ENCODE measurements at regions not wholly inside any gene's neighbourhood (a gene's known extent, or its start where the extent isn't known, plus 50 kb on each side); places are given as distances from the start of the nearest gene placed in this dataset.

DNA sequence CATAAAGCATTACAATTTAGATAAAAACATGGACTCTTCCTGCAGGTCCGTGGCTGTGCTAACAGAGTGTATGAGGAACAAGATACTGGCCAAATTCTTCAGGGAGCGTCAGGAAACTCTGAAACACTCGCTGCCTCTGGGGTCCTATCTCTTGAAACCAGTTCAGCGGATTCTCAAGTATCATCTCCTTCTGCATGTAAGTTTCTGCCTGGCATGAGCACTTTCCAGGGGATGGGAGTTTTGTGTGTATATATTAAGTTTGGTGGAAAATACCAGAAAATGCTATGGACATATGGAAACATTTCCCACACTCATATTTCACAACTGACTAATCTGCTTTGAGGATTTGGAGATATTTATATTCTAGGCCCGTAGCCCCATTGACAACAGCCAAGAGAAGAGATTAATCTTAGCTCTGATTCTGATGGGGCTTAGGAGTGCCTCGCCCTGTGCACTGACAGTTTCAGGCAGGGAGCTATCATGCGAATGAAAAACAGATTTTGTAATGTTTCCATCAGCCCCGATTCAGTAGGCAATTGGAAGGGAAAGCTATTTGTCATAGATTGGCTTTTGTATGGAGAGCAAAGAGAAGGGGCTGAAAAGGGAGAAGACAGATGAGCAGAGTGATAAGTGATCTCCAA, 64.7 kb upstream of the MTHFD1L start:
- TF ChIP-seq, protein P1, sequence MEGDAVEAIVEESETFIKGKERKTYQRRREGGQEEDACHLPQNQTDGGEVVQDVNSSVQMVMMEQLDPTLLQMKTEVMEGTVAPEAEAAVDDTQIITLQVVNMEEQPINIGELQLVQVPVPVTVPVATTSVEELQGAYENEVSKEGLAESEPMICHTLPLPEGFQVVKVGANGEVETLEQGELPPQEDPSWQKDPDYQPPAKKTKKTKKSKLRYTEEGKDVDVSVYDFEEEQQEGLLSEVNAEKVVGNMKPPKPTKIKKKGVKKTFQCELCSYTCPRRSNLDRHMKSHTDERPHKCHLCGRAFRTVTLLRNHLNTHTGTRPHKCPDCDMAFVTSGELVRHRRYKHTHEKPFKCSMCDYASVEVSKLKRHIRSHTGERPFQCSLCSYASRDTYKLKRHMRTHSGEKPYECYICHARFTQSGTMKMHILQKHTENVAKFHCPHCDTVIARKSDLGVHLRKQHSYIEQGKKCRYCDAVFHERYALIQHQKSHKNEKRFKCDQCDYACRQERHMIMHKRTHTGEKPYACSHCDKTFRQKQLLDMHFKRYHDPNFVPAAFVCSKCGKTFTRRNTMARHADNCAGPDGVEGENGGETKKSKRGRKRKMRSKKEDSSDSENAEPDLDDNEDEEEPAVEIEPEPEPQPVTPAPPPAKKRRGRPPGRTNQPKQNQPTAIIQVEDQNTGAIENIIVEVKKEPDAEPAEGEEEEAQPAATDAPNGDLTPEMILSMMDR (IDR thresholded peaks at IDR 0.05; ENCODE audit: insufficient read depth, missing control alignments) = no peak
- DNase-seq (ENCODE audit: insufficient read length, low spot score) (no peak), FAIRE-seq (no peak)

GRCh38 chr6:150806790-150807189, 58.7 kb upstream of the MTHFD1L start:
- FAIRE-seq (no peak), DNase-seq (ENCODE audit: insufficient read length, low spot score) (no peak)
- TF ChIP-seq, protein P1 (IDR thresholded peaks at IDR 0.05; ENCODE audit: insufficient read depth, missing control alignments) = no peak

- TF ChIP-seq, protein P1 (IDR thresholded peaks at IDR 0.05; ENCODE audit: insufficient read depth, missing control alignments) = no peak
- no peak for FAIRE-seq
- no peak for DNase-seq (ENCODE audit: insufficient read length, low spot score)
Measured at GRCh38 chr6:150813319-150813992, 52.0 kb upstream of the MTHFD1L start.

DNA sequence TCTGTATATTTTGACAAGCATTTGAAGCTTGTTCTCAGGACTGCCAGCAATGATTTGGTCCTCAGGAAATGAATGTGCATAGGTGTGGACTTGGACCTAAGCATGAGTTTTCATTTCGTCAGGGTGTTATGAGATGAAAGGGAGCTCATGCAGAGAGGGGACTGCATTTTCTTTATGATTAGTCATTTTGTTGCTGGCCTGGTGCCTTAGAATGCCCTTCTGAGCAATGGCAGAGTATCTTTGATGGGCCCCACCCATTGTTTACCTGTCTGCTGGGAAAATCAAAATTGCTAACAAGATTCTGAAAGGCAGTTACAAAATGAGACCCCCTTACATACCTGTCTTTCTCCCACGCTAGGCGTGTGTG, 51.5 kb upstream of the MTHFD1L start:
- FAIRE-seq (no peak), DNase-seq (ENCODE audit: insufficient read length, low spot score) (no peak)
- TF ChIP-seq, protein P1 (IDR thresholded peaks at IDR 0.05; ENCODE audit: insufficient read depth, missing control alignments) = no peak

Measured in D721Med (cell line).